LNCAP (cell line): ENCODE measurements at regions not wholly inside any gene's neighbourhood (a gene's known extent, or its start where the extent isn't known, plus 50 kb on each side); places are given as distances from the start of the nearest gene placed in this dataset.

Source experiments
- TF ChIP-seq, protein P1 (sequence below): fragments of 450-650 bp; IDR thresholded peaks from 2 replicates; pipeline ENCODE4 v1.5.1; 2017; ENCODE audit warnings: mild to moderate bottlenecking

DNA sequence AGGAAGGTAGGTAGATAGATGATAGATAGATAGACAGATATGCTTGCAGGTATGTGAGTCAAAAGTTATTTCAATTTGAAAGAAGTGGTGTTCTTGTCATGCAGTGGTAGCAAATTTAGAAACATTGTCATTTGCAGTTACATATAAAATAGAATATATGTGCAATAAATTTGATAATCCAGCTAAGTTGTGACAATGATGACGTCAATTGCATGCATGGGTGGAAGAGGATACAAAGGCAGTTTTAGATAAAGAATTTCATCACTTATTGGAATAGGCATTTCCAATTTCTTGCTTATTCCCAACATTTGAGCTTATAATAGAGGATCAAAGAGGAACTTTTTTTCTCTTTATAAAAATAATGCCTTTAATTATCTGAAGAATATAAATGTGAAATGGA is 99.2 kb upstream of the KCNJ16 start:
- TF ChIP-seq, protein P1, sequence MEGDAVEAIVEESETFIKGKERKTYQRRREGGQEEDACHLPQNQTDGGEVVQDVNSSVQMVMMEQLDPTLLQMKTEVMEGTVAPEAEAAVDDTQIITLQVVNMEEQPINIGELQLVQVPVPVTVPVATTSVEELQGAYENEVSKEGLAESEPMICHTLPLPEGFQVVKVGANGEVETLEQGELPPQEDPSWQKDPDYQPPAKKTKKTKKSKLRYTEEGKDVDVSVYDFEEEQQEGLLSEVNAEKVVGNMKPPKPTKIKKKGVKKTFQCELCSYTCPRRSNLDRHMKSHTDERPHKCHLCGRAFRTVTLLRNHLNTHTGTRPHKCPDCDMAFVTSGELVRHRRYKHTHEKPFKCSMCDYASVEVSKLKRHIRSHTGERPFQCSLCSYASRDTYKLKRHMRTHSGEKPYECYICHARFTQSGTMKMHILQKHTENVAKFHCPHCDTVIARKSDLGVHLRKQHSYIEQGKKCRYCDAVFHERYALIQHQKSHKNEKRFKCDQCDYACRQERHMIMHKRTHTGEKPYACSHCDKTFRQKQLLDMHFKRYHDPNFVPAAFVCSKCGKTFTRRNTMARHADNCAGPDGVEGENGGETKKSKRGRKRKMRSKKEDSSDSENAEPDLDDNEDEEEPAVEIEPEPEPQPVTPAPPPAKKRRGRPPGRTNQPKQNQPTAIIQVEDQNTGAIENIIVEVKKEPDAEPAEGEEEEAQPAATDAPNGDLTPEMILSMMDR: no peak

DNA sequence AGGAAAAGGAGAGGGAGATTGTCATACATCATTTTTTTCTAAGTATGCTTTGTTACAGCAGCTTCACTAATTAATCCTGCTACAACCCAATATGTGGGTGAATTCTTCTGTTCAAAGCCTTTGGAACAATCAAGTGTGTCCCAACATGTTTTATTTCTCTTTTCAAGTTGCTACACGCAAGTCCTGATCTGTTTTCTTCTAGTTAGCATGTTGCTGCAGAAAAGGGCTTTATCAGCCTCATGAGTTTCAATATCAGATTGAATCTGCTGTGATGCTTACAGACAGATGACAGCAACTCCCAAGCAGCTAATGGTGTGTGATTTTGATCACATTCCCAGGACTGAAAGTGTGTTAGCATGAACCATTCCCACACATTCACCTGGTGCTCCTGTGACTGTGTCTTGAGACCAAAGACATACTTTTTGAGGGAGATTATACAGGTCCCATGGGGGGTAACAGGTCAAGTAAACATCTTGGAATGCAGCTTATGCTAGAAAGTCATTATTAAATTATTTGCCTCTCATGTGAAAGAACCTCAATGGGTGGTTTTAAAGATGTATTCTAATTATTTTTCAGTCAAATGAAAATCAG is 96.9 kb upstream of the KCNJ16 start:
- TF ChIP-seq, protein P1: no peak

DNA sequence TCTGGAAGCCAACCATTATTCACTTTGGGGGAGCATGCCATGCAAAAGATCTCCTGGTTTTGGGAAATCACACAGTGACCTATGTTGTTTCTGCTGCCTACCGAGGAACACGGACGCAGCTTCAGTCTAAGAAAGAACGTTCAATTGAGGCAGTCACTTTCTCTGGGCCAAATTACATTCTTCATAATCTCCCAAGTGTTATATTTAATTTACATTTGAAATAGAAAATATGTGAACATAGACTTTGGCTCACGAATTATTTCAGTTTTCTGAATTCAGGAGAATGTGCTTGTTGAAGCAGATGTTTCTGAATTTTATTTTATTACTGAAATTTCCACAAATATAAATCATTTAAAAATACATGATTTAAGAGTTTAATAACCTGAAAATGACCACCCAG is 93.6 kb upstream of the KCNJ16 start:
- TF ChIP-seq, protein P1: no peak

- TF ChIP-seq, protein P1: no peak
These were observed 79.5 kb upstream of the KCNJ16 start for GRCh38 chr17:69995476-69995875.

- TF ChIP-seq, protein P1: no peak
These were observed 77.7 kb upstream of the KCNJ16 start for GRCh38 chr17:69997332-69997731.

GRCh38 chr17:69999253-69999652 is 75.8 kb upstream of the KCNJ16 start:
- TF ChIP-seq, protein P1: no peak

GRCh38 chr17:70006159-70006558 is 68.9 kb upstream of the KCNJ16 start:
- TF ChIP-seq, protein P1: no peak

GRCh38 chr17:70011750-70012149 is 63.3 kb upstream of the KCNJ16 start:
- TF ChIP-seq, protein P1: no peak
